CD1c-positive myeloid dendritic cell (primary cell): ENCODE measurements at regions not wholly inside any gene's neighbourhood (a gene's known extent, or its start where the extent isn't known, plus 50 kb on each side); places are given as distances from the start of the nearest gene placed in this dataset.
"Not testable (repeated sequence)": the region's sequence is repeated elsewhere in the genome, so short reads cannot be mapped to it uniquely, and the experiment has no call there.

Source experiments
- DNase-seq: peaks from one replicate; pipeline ENCODE4 v3.0.0-alpha.2; 2016; ENCODE audit errors: extremely low spot score

DNA sequence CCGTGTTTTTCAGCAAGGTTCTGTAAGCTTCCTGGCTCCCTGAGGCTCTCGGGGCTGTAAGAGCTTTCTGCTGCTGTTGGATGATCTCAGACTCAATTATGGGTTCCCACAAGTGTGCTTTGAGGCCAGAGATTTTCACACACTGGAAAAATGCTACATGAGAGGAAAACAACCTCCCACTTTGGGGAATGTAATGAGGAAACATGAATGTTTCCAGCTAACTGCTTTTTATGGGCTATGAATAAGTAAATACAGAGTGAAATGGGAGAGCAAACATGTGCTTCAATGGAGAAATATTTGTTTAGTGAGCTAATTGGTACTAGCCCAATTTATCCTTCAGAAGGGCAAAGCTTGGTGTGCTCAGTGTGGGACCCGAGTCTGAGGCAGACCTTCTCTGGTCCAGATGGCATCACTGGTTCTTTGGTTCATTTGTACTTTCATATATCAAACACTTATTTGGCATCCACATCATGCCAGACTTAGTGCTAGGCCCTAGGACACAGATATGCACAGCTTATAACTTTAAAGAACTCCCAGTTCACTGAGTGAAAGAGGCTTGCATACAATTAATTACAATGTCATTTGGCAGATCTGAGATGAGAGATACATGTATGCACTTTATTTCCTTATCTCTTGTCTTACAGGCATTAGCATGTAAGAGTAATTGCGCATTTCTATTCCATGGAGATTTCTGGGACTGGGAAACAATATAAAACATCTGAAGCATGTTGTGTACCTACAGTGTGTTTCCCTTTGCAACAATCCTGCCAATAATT, 248.8 kb downstream of the RDH14 start:
- no peak for DNase-seq

DNA sequence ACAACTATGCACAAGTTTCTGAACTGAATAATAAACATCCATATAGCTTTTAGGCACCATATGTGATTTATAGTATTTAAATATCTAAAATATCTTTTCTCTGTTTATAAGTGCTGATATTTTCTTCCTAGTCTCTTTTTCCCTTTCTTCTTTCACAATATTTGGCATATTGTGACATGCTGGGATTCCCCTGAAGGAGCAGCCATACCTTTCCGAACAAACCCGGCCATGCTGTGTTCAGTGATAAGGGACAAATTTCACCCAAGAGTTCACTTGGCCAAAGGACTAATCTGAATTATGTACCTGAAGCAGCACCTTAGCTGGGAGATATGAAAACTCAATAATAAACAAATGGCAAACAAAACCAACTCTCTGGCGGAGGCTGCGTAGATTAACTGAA, 250.8 kb downstream of the RDH14 start:
- DNase-seq = no peak

GRCh38 chr2:18309188-18309587, 251.3 kb downstream of the RDH14 start:
- no peak for DNase-seq

DNA sequence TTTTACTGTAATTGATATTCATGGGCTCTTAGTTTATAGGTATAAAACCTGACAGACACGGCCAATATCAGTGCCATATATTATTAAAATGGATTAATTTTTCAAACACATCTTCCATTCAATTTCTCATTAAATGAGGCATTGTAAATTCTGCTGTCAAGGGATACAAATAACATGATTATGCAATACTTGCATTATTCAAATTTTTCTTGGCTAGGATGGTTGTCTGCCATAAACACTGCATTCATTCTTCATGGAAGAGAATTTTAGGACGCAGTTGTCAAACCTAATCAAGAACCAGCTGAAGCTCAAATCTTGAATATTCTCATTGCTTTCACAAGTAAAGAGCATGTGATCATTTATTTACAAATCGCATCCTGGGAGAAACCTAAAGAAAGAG, 255.6 kb downstream of the RDH14 start:
- DNase-seq = no peak

DNA sequence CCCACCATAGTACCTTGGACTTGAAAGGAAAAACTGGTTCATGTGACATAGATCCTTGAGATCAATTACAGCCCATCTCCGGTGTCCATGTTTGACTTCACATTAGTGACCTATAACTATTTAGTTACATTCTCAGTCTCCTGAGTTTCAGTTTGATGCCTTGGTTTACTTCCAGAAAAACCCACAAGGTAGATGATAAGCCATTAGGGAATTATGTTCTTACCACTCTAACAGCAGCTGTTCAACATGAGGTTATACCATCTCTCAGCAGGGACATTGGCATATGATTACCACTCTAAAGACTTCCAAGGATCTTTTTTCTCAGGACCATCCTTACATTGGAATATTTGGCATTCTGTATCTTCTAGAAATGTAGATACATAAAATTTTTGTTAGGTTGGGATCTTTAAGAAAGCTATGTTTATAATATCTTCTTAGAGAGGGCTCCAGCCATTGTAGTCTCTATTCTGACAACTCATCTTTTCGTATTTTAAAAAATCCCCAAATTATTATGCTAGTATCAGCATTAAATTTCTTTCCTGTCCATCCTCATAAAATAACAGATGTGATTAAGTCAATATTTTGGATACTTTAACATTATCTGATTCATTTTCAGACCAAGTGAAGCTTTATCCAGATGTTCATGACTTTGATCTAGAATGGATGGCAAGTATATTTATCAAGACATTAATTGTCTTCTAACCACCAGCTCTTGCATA, 258.9 kb downstream of the RDH14 start:
- DNase-seq = no peak

GRCh38 chr2:18299423-18300212, 260.8 kb downstream of the RDH14 start:
- no peak for DNase-seq

- no peak for DNase-seq
Measured at GRCh38 chr2:18297534-18298058, 262.9 kb downstream of the RDH14 start.

DNA sequence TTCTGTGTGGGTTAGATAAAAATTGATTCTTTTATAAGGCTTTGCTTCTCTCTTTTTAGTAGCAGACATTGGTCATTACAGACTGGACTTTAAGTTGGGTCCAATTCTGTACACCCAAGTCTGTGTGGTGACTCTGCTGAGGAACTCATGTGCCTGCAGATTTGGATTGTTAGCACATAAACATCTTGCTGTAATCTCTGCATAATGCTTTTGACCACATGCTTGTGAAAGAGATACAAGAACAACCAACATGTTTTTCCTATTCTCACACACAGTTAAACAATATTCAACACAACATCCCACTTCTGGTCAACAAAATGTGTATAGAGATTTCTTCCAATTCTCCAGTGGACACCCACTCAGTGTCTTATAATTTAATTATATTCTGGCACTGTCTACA, 270.1 kb downstream of the RDH14 start:
- DNase-seq = no peak

DNA sequence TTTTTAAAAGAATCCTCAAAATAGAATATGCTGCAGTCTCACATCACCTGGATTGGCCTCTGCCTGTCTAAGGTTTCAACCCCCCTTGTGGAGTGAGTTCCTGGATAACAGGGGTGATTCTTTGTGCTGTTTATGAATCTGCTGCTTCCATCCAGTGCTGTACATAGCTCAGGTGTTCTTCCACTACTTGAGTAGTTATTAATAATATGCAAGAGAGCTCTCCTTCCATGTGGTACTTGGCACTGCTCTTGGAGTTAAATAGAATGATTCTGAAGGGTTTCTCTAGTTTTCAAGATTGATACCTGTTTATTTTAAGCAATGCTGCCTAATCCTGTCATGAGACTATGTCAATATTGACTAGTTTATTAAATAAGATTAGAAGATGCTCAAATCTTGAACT, 273.6 kb downstream of the RDH14 start:
- DNase-seq = no peak

- no peak for DNase-seq
Measured at GRCh38 chr2:18284331-18284730, 276.1 kb downstream of the RDH14 start.

GRCh38 chr2:18282026-18282425, 278.4 kb downstream of the RDH14 start:
- DNase-seq = no peak

- DNase-seq = no peak
Measured at GRCh38 chr2:18276583-18277075, 283.8 kb downstream of the RDH14 start.

- DNase-seq = no peak
Measured at GRCh38 chr2:18273205-18273604, 287.2 kb downstream of the RDH14 start.

DNA sequence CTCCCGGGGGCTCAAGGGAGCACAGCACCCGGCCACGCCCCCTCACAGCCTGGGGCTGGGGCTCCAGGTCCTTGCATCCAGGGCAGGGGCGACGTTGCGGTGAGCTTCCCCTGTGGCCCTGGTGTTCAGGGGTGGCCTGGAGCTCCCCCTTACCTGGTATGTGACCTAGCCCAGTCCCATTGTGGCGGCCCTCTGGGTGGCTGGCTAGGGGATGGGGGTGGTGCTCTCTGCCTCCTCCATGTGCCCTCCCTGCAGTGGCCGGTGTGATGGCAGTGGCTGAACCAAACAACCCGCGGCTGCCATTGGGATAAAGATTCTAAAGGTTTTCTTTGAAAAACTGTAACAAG, 288.3 kb downstream of the RDH14 start:
- DNase-seq = no peak

DNA sequence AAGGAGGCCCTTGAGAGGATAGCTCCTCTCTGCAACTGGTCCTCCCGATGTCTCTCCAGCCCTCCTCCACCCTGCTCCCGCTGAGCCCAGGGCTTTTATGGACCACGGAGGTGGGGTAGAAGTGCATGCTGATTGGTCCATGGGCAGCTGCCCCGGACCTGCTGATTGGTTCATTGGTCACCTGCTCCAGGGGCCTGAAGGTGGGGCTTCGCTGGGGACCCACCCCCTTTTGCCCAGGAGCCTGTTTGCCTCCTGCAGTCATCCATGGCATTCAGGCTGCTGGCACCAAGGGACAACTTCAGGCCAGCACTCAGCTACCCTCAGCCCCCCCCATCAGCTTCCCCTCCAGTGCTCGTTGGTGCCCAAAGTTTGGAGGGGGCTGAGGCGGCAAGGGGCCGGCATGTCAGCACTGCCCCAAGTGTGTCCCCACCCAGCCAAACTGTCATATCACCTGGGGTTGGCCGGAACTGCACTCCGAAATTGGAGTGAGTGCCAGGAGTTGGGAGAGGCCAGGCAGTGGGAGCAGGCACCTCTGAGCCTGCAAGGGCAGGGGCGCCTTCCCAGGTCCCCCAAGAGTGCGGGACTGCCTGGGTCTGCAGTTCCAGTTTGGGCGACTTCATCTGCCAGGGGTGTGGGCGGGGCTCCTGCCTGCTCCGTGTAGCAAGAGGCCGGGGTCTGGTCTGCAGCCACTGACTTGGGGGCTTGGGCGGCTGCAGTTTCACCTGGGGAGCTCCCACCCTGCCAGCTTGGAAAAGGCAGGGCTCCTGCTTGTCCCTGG, 288.9 kb downstream of the RDH14 start:
- no peak for DNase-seq

GRCh38 chr2:18268400-18268799, 292.1 kb downstream of the RDH14 start:
- DNase-seq = no peak

DNA sequence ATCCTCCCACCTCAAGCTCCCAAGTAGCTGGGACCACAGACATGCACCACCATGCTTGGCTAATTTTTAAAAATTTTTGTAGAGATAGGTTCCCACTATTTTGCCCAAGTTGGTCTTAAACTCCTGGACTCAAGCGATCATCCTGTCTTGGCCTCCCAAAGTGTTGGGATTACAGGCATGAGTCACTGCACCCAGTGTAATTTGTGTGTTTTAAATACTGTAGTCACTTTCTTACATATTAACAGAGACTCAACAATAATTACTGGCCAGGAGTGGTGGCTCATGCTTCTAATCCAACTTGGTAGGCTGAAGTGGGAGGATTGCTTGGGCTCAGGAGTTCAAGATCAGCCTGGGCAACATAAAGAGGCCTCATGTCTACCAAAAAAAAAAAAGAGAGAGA, 293.0 kb downstream of the RDH14 start:
- DNase-seq = no peak

GRCh38 chr2:18266699-18267098, 293.8 kb downstream of the RDH14 start:
- not testable (repeated sequence) for DNase-seq

- no peak for DNase-seq
Measured at GRCh38 chr2:18265614-18266586, 294.6 kb downstream of the RDH14 start.

GRCh38 chr2:18262601-18263000, 297.9 kb downstream of the RDH14 start:
- DNase-seq = no peak
